Lower leg skin (tissue), 3 donors: ENCODE measurements at regions not wholly inside any gene's neighbourhood (a gene's known extent, or its start where the extent isn't known, plus 50 kb on each side); places are given as distances from the start of the nearest gene placed in this dataset.
"Not testable (repeated sequence)": the region's sequence is repeated elsewhere in the genome, so short reads cannot be mapped to it uniquely, and the experiment has no call there.

ENCODE experiments used
- CTCF ChIP-seq, 3 donors: fragments of 450-650 bp; IDR thresholded peaks; one replicate each; pipeline ENCODE4 v1.5.1; 2016; ENCODE audit warnings: antibody characterized with exemption in 3 of 3, mild to moderate bottlenecking in 3 of 3, moderate library complexity in 2 of 3
- POLR2A ChIP-seq, 2 donors: fragments of 450-650 bp; IDR thresholded peaks; one replicate each; pipeline ENCODE4 v1.6.1; 2016 to 2017; ENCODE audit warnings: antibody characterized with exemption in 2 of 2, mild to moderate bottlenecking in 1 of 2, moderate library complexity in 1 of 2

DNA sequence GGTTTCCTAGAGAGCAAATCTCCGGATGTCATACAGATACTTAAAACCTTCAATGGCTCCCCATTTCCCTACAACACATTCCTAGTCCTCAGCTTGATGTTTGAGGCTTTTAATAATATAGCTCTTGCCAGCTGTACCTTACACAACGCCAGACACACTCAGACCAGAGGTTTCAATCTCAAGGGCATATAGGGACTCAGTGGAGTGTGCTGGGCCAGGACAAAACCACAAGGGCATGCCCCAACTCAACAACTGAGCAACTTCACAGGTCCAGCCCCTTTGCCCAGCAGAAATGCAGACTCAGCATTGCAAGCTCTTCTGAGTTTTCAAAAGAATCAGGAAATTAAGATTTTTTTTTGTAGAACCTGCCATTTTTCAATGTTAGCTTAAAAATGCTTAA lies 235.5 kb downstream of the NPIPA8 start:
- not testable (repeated sequence) for TF ChIP-seq CTCF, POLR2A (IDR thresholded peaks at IDR 0.05)
